CD4-positive, alpha-beta T cell treated with Interleukin-17A for 4 hours (primary cell): ENCODE measurements at regions not wholly inside any gene's neighbourhood (a gene's known extent, or its start where the extent isn't known, plus 50 kb on each side); places are given as distances from the start of the nearest gene placed in this dataset.

Source experiments
- DNase-seq: peaks from one replicate; pipeline ENCODE4 v3.0.0-alpha.2; 2020; ENCODE audit warnings: mixed read lengths

DNA sequence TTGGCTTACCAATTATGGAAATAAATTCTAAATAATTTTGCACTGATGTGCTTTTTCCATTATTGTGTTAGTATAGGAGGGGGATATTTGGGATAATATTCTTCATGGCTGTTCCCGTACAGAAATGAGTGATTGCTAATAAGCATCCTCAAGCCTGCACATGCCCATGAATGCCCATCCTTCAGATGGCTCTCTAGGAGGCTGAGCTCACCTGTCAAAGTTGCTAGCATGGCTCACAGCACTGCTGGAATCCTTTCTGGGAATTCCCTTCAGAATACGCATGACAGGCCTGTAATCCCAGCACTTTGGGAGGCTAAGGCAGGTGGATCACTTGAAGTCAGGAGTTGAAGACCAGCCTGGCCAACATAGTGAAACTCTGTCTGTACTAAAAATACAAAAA is 124.1 kb downstream of the NXNL2 start:
- DNase-seq: no peak

DNA sequence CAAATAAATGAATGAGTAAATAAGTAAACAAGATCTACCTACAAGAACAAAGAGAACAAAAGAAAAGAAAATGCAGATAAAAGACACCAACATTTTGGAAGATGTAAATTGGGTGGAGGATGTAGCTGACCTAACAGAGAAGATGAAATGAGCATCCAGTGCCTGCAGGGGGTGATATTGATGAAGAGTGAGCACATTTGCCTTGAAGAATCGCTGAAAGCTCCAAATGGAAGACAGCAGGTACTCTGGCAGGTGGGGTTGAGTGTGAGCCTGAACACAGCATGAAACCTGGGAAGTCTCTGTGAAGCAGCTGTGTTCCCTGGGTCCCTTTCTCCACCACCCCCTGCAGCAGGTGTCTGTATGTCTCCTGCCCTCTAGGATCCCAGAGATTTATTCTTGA is 125.6 kb downstream of the NXNL2 start:
- DNase-seq: no peak

DNA sequence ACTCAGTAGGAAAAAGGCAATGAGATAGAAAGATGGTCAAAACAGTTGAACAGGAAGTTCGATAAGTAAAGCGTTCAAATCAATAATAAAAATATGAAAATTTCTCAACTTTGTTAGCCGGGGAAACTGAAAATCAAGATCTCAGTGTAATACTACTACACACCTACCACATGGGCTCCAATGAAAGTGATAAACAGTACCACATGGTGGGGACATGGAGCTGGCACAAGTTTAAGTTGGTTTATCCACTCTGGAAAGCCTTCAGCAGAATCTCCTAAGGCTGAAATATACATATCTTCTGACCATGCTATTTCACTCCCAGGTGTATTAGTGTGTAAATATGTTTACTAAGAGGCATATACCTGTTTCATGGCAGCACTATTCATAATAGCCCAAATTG is 126.8 kb downstream of the NXNL2 start:
- DNase-seq: no peak

DNA sequence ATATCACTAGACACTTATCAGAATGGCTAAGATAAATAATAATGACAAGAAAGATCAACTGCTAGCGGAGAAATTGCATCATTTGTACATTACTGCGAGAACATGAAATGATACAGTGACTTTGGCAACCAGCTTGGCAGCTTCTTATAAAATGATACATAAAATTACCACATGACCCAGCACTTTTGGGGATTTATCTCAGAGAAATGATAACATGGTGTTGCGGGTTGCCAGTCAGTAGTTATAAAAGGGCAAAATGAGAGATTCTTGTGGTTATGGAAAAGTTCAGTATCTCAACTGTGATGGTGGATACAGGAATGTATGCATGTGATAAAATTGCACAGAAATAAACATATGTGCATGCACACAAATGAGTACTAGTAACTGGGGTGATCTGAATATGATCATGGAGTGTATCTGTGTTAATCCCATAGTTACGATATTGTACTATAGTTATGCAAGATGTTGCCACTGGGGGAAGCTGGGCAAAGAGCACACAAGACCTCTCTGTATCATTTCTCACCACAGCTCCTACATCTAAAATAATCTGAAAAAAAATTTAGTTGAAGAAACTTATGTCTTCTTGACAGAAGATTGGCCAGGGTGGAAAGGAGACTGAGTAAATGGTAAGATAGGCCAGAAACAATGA is 128.9 kb downstream of the NXNL2 start:
- no peak for DNase-seq

DNA sequence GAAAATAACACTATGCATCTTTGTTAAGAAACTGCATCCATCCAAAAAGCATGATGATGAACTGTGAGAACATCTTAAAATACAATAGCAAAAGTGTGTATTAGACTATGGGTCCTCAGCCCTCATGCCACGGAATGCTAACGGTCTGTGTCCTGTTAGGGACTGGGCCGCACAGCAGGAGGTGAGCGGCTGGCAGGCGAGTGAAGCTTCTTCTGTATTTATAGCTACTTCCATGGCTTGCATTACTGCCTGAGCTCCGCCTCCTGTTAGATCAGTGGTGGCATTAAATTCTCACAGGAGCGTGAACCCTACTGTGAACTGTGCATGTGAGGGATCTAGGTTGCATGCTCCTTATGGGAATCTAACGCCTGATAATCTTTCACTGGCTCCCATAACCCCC is 129.8 kb downstream of the NXNL2 start:
- DNase-seq: no peak

DNA sequence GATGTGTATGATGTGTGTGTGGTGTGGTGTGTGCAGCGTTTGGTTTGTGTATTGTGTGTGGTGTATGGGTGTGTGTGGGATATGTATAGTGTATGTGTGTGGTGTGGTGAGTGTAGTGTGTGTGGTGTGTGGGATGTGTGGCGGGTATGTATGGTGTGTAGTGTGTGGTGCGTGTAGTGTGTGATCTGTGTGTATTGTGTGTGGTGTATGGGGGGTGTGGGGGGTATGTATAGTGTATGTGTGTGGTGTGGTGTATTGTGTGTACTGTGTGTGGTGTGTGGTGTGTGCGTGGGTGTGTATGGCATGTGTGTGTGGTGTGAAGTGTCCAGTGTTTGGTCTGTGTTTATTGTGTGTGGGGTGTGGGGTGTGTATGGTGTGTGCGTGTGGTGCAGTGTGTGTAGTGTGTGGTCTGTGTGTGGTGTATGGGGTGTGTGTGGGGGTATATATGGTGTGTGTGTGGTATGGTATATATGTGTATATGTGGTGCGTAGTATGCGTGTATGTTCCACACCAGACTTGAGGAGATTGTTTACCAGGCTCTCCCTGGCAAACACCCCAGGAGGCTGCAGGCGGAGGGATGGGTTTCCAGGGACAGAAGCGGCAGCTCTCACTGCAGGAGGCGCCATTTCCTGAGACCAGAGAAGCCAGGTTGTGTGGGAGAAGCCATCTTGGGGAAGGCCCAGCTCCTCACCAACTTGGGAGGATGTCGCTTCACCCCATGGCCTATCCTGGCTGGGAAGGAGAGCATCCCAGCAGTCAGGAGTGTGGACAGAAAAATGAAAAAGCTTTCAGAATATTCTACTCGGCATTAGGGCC is 138.1 kb downstream of the NXNL2 start:
- no peak for DNase-seq

DNA sequence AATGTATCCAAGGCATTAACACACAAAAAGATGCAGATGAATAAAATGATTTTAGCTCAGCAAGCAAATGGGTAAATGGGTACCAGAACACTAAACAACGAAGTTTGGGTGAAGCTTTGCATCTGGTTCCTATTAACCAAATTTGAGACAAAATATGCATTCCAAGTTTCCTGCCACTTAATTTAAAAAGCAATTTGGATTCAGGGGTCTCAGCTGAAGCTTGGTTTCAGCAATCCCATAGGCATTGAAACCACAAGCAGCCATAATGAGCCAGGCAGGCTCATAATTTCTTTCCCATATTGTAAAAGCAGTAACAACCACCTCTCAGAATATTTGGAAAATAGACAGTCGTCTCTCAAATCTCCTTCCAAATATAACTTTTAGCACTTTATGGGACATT is 138.9 kb downstream of the NXNL2 start:
- DNase-seq: no peak

DNA sequence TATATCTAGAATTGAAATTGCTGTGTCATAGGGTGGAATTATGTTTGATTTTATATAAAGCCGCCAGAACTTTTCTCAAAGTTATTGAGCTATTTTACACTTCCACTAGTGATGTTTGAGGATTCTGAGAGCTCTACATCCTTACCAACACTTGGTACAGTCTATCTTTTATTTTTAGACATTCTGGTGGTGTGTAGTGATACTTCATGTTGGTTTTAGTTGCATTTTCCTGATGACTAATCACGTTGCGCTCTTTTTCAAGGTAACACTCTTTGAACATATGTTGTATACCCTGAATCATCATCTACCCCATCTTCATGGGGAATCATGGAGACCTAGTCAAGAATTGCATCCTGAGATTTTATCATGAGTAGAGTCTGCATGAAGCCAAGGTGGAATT is 141.7 kb downstream of the NXNL2 start:
- no peak for DNase-seq

DNA sequence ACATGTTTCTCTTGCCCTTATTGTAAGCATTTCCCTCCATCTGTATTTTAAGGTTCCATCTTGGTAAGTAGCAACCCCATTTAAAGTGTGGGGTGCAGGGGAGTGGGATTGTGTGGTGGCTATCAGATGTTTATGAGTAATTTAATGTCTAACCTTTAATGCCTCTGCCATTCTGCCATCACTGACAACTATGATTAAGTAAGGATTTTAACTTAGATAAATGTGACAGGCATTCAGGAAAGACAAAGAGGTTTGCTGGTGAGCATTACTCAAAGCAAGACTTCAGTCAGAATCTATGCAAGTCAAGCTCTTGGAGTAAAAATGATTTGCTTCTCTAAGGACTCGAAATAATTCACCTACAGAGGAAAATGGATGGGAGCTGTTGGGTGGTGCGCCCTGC is 143.0 kb downstream of the NXNL2 start:
- DNase-seq: no peak

DNA sequence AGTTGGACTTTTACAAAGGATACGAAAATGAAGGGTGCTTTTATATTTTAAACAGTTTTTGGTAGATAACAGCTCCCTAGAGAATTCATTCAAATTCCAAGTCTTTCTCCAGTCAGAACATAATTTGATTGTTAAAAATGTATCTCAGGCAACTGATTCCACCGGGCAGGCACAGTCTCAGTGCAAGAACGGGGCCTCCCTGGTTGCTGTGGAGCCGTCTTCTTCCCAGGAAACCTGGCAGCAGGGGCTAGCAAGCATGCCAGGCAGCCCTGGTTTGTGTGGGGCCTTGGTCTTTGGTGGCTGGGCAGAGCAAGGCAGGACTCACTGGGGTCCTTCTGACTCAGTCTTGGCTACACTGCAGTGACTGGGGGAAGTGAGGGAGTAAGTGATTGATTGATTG is 143.5 kb downstream of the NXNL2 start:
- DNase-seq: no peak

DNA sequence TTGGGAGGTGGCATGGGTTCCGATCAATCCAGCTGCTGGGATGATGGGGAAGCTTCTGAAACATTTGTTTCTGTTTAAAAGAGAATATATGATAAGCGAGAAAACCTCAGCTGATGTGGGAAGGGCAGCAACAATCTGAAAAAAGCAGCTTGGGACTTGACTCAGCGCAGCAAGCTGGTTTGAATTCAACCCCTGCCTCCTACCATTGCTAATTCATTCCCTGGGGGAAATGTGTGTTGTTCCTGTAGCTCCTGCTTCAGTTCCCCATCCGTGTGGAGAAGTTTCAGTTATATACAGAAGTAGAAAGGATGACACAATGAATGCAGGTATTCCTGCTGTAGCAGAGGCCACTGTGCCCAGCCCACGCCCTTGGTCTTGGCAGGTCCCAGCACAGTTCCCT is 145.1 kb downstream of the NXNL2 start:
- DNase-seq: no peak

DNA sequence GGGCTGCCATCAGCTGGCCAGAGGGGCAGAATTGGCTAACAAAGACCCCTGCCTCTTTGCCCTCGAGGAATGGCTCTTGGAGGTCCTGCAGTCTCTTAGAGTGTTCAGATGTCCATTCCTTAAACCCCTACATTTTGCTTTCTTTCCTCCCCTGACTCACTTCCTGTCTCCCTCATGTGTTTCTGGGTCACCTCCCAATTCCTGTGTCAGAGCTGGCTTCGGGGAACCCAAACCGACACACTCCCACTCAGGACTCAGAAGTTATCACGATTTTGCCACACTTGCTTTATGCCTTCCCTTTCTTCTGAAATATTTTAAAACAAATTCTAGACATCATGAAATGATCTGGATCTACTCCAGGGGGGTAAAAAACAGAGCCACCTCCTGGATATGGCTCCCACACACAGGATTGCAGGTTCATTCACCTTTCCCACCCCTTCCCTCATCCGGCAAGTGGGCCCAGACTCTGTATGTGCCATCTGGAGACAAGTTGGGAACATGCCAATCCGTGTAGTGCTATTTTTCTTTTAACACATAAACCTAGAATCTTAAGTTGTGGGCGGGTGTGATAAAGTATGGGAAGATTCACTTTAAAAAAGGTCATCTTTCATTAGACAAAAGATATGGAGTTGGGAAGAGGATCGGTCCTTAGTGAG is 145.7 kb downstream of the NXNL2 start:
- no peak for DNase-seq

DNA sequence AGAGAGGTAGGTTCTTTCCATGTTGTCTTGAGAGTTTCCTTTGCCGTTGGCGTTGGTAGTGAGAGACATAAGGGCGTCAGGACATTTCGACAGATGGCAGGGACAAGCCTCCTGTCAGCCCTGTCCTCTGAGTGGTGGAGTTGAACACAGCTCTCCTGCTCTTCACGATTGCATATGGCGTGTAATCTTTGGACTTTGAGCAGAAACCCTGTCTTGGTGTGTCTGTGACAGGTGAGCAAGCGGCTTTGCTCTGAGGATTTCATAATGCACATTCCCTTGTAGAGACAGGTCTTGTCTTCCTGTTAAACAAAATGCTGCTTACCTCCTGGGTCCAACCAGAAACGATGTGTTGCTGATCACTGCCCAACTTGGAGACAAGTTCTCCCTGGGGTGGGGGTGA is 146.5 kb downstream of the NXNL2 start:
- DNase-seq: no peak

DNA sequence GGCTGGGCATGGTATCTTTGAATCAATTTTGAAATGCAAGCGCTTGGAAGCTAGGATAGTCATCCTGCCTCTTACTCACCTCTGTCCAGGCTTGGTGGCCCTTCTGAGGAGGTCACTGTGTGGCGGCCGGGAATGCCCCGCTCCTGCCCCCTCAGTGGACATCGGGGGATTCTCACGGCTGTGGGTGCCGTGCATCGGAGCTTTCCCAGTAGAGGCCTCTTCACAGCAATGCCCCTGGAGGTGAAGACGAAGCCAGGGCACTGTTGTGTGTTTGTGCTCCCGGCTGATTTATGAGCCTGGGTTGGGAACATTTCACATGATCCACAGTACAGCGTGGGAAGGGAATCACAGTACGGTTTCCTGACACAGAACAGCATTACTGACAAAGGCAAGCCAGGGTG is 147.5 kb downstream of the NXNL2 start:
- no peak for DNase-seq

DNA sequence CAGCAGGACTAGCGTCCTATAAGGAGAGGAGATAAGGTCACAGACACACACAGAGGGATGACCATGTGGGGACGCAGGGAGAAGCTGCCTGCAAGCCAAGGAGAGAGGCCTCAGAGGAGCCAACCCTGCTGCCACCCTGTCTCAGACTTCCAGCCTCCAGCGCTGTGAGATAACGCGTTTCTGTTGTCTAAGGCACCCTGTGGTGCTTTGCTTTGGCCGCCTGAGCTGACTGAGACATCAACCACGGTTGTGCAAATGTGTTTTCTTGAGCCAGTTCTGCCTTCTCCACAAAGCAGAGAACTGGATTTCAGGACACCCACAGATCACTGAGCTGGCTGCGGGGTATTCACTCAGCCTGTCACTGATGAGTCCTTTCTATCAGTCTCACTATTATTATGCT is 149.1 kb downstream of the NXNL2 start:
- DNase-seq: no peak

DNA sequence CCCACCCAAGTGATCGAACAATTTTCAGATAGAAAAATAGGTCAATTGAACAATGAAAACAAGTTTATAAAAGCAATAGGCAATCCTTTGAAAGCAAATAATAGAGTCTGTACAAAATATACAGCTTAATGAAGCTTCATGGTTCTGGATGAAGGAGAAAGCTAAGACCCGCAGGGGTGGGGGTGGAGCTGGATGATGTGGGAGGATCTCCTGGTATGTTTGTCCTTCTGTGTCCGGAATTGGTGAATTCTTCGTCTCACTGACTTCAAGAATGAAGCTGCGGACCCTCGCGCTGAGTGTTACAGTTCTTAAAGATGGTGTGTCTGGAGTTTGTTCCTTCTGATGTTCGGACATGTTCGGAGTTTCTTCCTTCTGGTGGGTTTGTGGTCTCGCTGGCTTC is 149.9 kb downstream of the NXNL2 start:
- DNase-seq: no peak

DNA sequence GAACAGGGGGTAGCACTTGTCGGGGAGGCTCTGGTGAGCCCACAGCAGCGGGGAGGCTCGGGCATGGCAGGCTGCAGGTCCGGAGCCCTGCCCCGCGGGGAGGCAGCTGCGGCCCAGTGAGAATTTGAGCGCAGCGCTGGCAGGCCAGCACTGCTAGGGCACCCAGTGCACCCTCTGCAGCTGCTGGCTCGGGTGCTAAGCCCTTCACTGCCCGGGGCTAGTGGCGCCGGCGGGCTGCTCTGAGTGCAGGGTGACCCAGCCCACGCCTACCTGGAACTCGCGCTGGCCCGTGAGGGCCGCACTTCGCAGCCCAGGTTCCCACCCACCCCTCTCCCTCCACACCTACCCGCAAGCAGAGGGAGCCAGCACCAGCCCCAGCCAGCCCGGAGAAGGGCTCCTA is 151.0 kb downstream of the NXNL2 start:
- no peak for DNase-seq

DNA sequence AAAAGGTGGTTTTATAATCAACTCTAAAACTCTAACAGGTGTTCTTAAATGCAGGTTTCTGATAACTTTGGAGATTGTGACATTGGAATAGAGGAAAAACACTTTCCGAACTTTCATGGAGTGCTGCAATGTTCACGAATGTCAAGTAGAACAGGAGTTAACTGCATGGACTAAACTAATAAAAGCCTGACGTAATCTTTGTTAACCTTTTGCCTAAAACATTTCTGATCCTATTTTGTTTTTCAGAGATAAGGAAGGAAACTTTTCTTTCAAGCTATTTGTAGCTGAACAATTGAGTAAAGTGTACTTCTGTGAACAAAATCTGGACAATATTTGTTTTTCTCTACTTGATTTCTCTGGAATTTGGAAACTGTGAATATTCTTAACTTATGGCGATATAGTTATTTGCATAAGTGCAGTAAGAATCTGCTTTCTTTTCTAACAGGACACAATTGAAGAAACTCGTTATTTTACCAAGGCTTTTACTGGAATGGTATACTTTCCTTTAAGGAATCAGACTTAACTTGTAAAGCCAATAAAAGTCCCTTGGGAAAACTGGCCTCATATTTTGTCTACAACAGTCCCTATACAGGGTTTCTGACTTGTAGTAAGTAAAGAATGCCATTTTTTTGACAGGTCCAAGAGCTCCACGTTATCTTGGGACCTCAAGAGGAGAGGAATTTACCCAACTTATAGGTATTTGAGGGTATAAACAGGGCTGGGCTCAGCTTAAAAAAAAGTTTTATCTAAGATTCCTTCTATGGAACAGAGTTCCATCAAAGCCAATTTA is 154.7 kb downstream of the NXNL2 start:
- no peak for DNase-seq

DNA sequence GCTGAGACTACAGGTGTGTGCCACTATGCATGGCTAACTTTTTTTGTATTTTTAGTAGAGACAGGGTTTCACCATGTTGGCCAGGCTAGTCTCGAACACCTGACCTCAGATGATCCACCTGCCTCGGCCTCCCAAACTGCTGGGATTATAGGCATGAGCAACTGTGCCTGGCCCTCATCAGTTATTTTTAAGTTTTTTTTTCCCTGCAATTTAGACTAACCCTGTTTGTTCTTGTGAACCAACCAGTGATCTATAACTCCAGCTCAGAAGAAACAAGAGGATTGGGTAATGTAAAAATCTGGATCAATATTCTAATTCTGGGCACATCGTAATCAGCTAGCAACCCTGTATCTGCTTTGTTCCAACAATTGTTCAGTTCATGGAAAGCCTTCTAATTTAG is 155.7 kb downstream of the NXNL2 start:
- no peak for DNase-seq

DNA sequence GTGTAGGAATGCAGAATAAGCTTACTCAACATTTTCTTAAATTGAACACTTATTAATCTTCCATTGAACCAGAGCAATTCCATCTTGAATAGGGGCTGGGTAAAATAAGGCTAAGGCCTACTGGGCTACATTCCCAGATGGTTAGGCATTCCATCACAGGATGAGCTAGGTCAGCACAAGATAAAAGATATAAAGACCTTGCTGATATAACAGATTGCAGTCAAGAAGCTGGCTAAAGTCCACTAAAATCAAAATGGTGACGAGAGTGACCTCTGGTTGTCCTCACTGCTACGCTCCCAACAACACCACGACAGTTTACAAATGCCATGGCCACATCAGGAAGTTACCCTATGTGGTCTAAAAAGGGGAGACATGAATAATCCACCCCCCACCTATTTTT is 156.1 kb downstream of the NXNL2 start:
- DNase-seq: no peak

DNA sequence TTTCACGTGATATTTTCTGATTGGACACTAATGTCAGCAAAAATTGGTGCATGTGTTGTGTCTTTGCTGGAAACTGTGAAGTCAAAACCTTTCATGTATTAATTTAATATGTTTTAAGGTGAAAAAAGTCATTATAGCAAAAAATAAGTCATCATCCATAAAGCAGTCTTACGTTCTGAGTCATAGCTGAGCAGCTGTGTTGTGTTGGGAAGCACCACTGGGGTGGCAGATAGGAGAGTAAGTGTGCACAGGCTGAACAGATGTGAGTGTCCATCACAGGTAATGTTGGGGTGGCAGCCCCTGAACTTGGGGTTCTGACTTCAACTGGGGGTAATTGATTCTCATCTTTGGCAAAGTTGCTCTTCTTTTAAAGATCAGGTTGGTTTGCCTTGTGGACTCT is 156.8 kb downstream of the NXNL2 start:
- no peak for DNase-seq

DNA sequence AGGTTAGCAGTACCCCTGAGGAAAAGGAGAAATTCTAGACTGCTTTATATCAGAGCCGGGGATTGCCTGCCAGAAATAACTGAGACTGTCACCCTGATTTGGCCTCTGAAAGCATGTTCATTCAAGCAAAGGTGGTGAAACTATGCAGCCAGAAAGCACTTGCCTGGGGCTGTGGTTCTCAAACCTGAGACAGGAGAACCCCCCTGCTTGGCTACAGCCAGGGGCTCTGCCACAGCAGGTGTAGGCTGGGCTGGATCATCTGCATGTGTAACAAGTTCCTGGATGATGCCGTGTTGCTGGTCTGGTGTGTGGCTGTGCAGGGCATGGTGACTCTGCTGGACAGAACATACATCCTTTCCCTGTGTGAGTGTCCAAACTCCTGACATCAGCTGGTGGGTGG is 157.8 kb downstream of the NXNL2 start:
- DNase-seq: no peak

DNA sequence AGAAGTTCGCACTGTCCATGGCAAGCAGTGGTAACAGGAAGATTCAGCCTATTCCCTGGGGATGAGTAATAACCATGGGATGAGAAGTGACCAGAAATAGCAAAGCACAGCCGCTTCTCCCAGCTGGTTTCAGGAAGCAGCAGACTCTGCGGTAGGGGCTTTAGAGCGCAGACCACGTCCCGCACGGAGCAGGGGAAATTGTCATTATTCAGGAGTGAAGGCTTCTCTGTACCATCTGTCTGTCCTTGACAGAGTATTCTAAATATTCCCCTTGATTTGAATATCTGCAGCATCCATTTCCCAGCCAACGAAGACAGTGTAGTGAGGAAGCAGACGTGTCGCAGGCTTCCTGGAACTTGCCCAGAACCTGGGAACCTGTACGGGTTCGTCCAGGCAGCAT is 159.6 kb downstream of the NXNL2 start:
- no peak for DNase-seq

DNA sequence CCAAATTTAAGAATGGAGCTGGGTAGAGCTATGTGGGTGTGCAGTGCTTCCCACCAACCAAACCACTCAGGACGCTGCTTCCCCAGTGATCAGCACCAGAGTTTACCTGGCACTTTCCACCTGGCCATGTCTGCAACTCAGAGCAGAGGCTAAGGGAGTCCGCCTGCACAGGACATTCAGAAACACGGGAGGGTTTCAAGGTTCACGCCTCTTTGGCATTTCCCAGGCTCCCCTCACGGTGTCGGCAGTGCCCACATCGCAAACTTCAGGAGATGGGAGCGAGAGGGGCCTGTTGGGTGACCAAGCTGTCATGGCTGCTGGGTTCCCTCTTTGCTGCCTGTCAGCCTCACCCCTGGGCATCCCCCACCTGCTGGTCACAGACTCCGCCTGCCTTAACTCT is 161.5 kb downstream of the NXNL2 start:
- no peak for DNase-seq
